Inferior parietal cortex (tissue), 1 donor: ENCODE measurements at regions not wholly inside any gene's neighbourhood (a gene's known extent, or its start where the extent isn't known, plus 50 kb on each side); places are given as distances from the start of the nearest gene placed in this dataset.
"Not testable (repeated sequence)": the region's sequence is repeated elsewhere in the genome, so short reads cannot be mapped to it uniquely, and the experiment has no call there.

ENCODE experiments used
- DNase-seq: peaks from one replicate; pipeline ENCODE4 v3.0.0-alpha.2; 2016; ENCODE audit errors: extremely low spot score

- DNase-seq: no peak
Observed at GRCh38 chr4:179225594-179225993, 1783.4 kb upstream of the AGA start.

GRCh38 chr4:179248821-179249220 is 1806.6 kb upstream of the AGA start:
- no peak for DNase-seq

GRCh38 chr4:179268791-179269190 is 1826.6 kb upstream of the AGA start:
- DNase-seq: no peak

GRCh38 chr4:179272282-179272681 is 1830.0 kb upstream of the AGA start:
- DNase-seq: no peak

- DNase-seq: no peak
Observed at GRCh38 chr4:179278647-179279046, 1836.4 kb upstream of the AGA start.

- DNase-seq: no peak
Observed at GRCh38 chr4:179285696-179286095, 1843.5 kb upstream of the AGA start.

- DNase-seq: no peak
Observed at GRCh38 chr4:179291657-179292056, 1849.4 kb upstream of the AGA start.

GRCh38 chr4:179292468-179292867 is 1850.2 kb upstream of the AGA start:
- no peak for DNase-seq

- DNase-seq: no peak
Observed at GRCh38 chr4:179307297-179308136, 1865.3 kb upstream of the AGA start.

- DNase-seq: no peak
Observed at GRCh38 chr4:179313823-179314222, 1871.6 kb upstream of the AGA start.

GRCh38 chr4:179325181-179325580 is 1882.9 kb upstream of the AGA start:
- no peak for DNase-seq

GRCh38 chr4:179328627-179329026 is 1886.4 kb upstream of the AGA start:
- no peak for DNase-seq

GRCh38 chr4:179331362-179331761 is 1889.1 kb upstream of the AGA start:
- DNase-seq: no peak

- DNase-seq: no peak
Observed at GRCh38 chr4:179344861-179345260, 1902.6 kb upstream of the AGA start.

GRCh38 chr4:179352221-179352620 is 1910.0 kb upstream of the AGA start:
- DNase-seq: no peak

GRCh38 chr4:179353786-179354185 is 1911.5 kb upstream of the AGA start:
- no peak for DNase-seq

- DNase-seq: no peak
Observed at GRCh38 chr4:179361978-179362486, 1919.8 kb upstream of the AGA start.

GRCh38 chr4:179365932-179366331 is 1923.7 kb upstream of the AGA start:
- DNase-seq: not testable (repeated sequence)

GRCh38 chr4:179372242-179372641 is 1930.0 kb upstream of the AGA start:
- no peak for DNase-seq

GRCh38 chr4:179372746-179373145 is 1930.5 kb upstream of the AGA start:
- no peak for DNase-seq

GRCh38 chr4:179378847-179379246 is 1936.6 kb upstream of the AGA start:
- DNase-seq: not testable (repeated sequence)

- no peak for DNase-seq
Observed at GRCh38 chr4:179392787-179393186, 1950.5 kb upstream of the AGA start.

GRCh38 chr4:179398414-179398813 is 1956.2 kb upstream of the AGA start:
- no peak for DNase-seq
